Common myeloid progenitor, CD34-positive (primary cell): ENCODE measurements at regions not wholly inside any gene's neighbourhood (a gene's known extent, or its start where the extent isn't known, plus 50 kb on each side); places are given as distances from the start of the nearest gene placed in this dataset.
A peak's percentile ranks its signal among the peaks of the same experiment; 100 is the strongest.

Experiments used
- CTCF ChIA-PET: fragments of 350-600 bp; sonication (Branson Sonifier 250); formaldehyde crosslinking; loops from one replicate; lab custom pipeline; 2021; ENCODE audit warnings: antibody characterized with exemption; lab: Charles Lee
- POLR2A ChIA-PET: fragments of 350-600 bp; sonication (Branson Sonifier 250); formaldehyde crosslinking; loops from one replicate; lab custom pipeline; 2021; ENCODE audit warnings: antibody characterized with exemption; lab: Charles Lee
- DNase-seq, 3 donors: peaks; one replicate each; pipeline versions ENCODE4 v3.0.0 to v3.0.0-alpha.2; 2013
- H3K27ac ChIP-seq, 2 experiments: 1 replicate in 1 of 2; 2 replicates in 1 of 2; pipeline ENCODE4 v1.7.0; 2013; ENCODE audit warnings: inconsistent platforms in 2 of 2, low read length in 2 of 2, mild to moderate bottlenecking in 2 of 2, low read depth in 1 of 2, moderate library complexity in 1 of 2; ENCODE audit not compliant: severe bottlenecking in 2 of 2, insufficient read depth in 1 of 2, poor library complexity in 1 of 2
- H3K27me3 ChIP-seq, 5 experiments: replicated peaks in 2 of 5; 1 replicate in 3 of 5; 2 replicates in 2 of 5; pipeline versions ENCODE4 v1.6.1 to v1.7.0; 2013; ENCODE audit warnings: low read length in 4 of 5, mild to moderate bottlenecking in 2 of 5, moderate library complexity in 2 of 5, inconsistent platforms in 1 of 5; ENCODE audit not compliant: insufficient read depth in 5 of 5, control insufficient read depth in 4 of 5
- H3K36me3 ChIP-seq, 4 experiments: 1 replicate in 2 of 4; 2 replicates in 2 of 4; pipeline versions ENCODE4 v1.6.1 to v1.7.0; 2013; ENCODE audit warnings: low read length in 3 of 4, control low read depth in 1 of 4, mild to moderate bottlenecking in 1 of 4; ENCODE audit not compliant: control insufficient read depth in 4 of 4, insufficient read depth in 4 of 4
- H3K4me1 ChIP-seq, 4 experiments: 1 replicate in 3 of 4; 2 replicates in 1 of 4; pipeline versions ENCODE4 v1.6.1 to v1.7.1; 2013; ENCODE audit warnings: low read length in 3 of 4, mild to moderate bottlenecking in 3 of 4, control low read depth in 1 of 4, inconsistent platforms in 1 of 4, moderate library complexity in 1 of 4; ENCODE audit not compliant: control insufficient read depth in 4 of 4, insufficient read depth in 4 of 4; ENCODE audit errors: control extremely low read depth in 1 of 4
- H3K4me3 ChIP-seq, 7 experiments: 1 replicate in 4 of 7; 2 replicates in 3 of 7; pipeline versions ENCODE4 v1.5.1 to v1.7.0; 2013; ENCODE audit warnings: mild to moderate bottlenecking in 7 of 7, low read length in 6 of 7, moderate library complexity in 6 of 7, inconsistent platforms in 2 of 7, low read depth in 2 of 7, control low read depth in 1 of 7; ENCODE audit not compliant: insufficient read depth in 4 of 7, control insufficient read depth in 1 of 7; ENCODE audit errors: extremely low read depth in 1 of 7
- H3K9me3 ChIP-seq, 5 experiments: 1 replicate in 4 of 5; 2 replicates in 1 of 5; pipeline versions ENCODE4 v1.6.1 to v1.7.1; 2013; ENCODE audit warnings: low read length in 4 of 5, mild to moderate bottlenecking in 2 of 5, inconsistent platforms in 1 of 5, low read depth in 1 of 5, moderate library complexity in 1 of 5; ENCODE audit not compliant: control insufficient read depth in 4 of 5, insufficient read depth in 2 of 5; ENCODE audit errors: control extremely low read depth in 1 of 5
- WGBS: methylation state at CpG from one replicate; pipeline ENCODE4 v1.1.5; 2013; ENCODE audit not compliant: insufficient coverage; 5-methylcytosine and 5-hydroxymethylcytosine counted together

DNA sequence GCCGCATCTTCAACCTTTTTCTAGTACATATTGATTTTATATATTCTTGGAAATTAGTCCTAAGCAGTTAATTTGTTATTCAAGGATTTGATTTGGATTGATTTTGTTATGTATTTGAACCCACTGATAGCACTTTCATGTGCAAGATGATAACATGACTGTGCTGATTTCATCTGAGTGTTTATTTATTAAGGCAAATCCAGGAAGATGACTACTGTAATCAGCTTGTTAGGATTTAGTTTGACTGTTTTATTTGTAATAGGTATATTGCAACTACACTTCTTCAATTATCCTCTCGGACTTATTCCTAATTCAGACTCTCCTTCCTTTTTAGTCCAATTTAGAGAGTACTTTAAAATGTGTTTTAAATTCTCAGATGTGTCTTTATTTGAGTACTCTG lies 75.1 kb upstream of the PRKG1 start:
- ChIA-PET POLR2A (no interaction called here), CTCF (interaction anchor here (1.4 kb wide), 1 partner anchor 962 kb away, joined by 3 read pairs; no protein-coding TSS in a partner anchor)
- Histone ChIP-seq H3K4me1 (no peaks in the 10 kb centered on the region), H3K36me3 (no peaks in the 10 kb centered on the region), H3K4me3 (no peak overlapping the region), H3K27ac (no peak overlapping the region), H3K9me3 (no peaks in the 10 kb centered on the region), H3K27me3 (peaks cover 0 to 6% (median 5%) of the 10 kb centered on the region in 5 experiments)
- WGBS: no CpG with 5 or more reads among the region's 2 CpGs
- no peak for DNase-seq

DNA sequence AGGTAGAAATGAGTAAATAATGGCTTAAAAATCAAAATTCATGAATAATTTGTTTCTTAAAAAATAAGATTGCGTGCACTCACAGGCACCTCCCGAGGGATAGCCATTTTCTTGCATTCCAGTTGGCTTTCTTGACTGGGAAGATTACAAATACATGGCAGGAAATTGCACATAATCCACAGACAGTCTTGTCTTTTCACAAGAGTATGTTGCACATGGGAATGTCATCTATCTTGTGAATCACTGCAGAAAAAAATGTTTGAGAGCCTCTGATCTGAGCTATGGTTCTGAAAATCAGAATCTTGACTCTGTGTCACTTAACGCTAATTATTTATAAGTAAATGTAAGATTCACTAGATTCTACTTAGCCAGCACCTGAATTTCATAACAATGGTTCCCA lies 74.1 kb upstream of the PRKG1 start:
- Histone ChIP-seq H3K4me3 (no peak overlapping the region), H3K9me3 (no peaks in the 10 kb centered on the region), H3K36me3 (no peaks in the 10 kb centered on the region), H3K27me3 (peaks cover 0 to 4% (median 2%) of the 10 kb centered on the region in 5 experiments), H3K27ac (no peak overlapping the region), H3K4me1 (no peaks in the 10 kb centered on the region)
- CTCF ChIA-PET: interaction anchor here (0.6 to 1.4 kb wide), 2 partner anchors 685 to 961 kb away, joined by 3 read pairs; no protein-coding TSS in a partner anchor
- DNase-seq: no peak
- POLR2A ChIA-PET: no interaction called here
- 100% methylated on average over 2 of the region's 3 CpGs for WGBS

DNA sequence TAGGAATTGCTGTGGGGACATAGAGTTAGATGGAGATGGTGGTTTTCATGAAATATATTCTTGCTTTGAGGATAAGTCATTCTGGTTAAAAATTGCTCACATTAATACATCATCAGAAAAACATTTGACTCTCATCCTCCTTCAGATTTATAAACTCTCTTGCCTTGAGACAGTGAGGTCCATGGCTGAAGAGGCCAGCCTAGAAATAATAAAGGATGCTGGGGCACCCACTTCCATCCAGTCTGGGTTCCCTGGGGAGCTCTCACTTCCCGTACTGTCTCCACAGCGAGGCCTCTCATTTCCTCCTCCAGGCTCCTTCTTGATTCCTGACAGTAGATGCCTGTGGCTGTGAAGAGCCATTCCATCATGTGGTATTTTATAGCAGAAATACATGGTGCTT lies 73.3 kb upstream of the PRKG1 start:
- Histone ChIP-seq H3K4me1 (no peaks in the 10 kb centered on the region), H3K4me3 (no peak overlapping the region), H3K27ac (no peak overlapping the region), H3K27me3 (peaks cover 0 to 4% (median 2%) of the 10 kb centered on the region in 5 experiments), H3K36me3 (no peaks in the 10 kb centered on the region), H3K9me3 (no peaks in the 10 kb centered on the region)
- ChIA-PET POLR2A (no interaction called here), CTCF (interaction anchor here (1.3 kb wide), 1 partner anchor 10 kb away, joined by 3 read pairs; no protein-coding TSS in a partner anchor)
- WGBS: no CpG with 5 or more reads among the region's 2 CpGs
- no peak for DNase-seq

DNA sequence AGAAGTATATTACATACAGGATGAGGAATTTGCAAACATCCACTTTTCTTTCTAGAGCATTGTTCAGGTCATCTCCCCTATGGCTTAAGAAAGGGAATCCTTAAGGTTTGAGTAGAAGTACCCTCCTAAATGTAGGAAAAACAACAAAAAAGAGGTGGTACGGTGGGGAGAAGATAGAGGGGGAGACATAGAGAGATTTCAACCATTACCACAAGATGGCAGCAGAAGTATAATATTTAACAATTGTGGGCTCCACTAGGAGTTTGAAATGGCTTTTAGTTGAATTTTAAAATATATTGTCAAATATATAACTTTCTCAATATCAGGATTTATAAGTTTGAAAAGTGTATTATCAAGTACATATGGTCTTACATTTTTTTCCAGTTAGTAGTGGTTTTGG lies 72.7 kb upstream of the PRKG1 start:
- CTCF ChIA-PET: interaction anchor here (1.3 kb wide), 1 partner anchor 11 kb away, joined by 3 read pairs; no protein-coding TSS in a partner anchor
- WGBS: no CpG with 5 or more reads among the region's 1 CpG

DNA sequence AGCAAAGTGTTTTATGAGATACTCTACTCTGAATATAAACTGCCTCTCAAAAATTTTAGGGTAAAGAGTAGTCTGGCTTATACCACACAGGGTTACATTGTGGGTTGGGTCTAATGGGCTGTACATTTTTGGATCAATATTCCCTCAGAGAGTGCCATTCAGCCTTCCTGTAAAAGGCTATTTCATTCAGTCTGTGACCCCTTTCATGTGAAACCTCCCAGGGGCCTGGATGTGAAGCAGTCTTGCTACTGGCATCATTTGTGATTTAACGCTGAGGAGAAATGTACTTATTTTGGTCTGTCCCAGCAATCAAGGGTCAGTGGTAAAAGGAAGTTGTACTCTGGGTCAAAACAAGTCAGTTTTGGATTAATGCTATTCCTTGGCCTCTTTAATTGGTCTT lies 71.8 kb upstream of the PRKG1 start:
- Histone ChIP-seq H3K4me1 (no peaks in the 10 kb centered on the region), H3K36me3 (no peaks in the 10 kb centered on the region), H3K4me3 (no peak overlapping the region), H3K9me3 (no peaks in the 10 kb centered on the region), H3K27me3 (peaks cover 0 to 4% (median 0%) of the 10 kb centered on the region in 5 experiments), H3K27ac (no peak overlapping the region)
- ChIA-PET POLR2A (no interaction called here), CTCF (no interaction called here)
- DNase-seq: no peak
- WGBS: 100% methylated on average over 1 of the region's 1 CpG

More for the DNA sequence above, 72.7 kb upstream of the PRKG1 start:
- no peaks in the 10 kb centered on the region for H3K36me3 ChIP-seq
- H3K27me3 ChIP-seq: peaks cover 0 to 4% (median under 1%) of the 10 kb centered on the region in 5 experiments
- no peaks in the 10 kb centered on the region for H3K4me1 ChIP-seq
- H3K4me3 ChIP-seq: no peak overlapping the region
- H3K27ac ChIP-seq: no peak overlapping the region
- peak in 2 of 3 donors; percentile 32 to 53 for DNase-seq
- no peaks in the 10 kb centered on the region for H3K9me3 ChIP-seq
- POLR2A ChIA-PET: no interaction called here

DNA sequence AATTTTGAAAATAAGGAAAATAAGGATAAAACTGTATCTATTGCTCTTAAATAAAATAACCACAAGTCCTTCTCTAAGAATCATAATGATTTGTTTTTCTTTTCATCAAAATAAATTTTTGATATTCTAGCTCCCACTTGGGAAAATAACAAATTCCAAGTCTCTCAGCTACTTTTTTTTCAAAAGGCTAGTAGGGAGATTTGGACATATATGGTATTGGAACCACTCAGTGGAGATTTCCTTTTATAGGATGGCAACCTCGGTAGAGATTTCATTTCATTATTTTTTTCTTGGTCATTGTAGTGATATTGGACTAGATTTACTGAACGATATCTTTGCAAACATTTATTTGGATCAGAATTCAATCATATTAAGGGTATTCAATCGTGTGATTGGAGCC lies 69.5 kb upstream of the PRKG1 start:
- H3K4me1 ChIP-seq: no peaks in the 10 kb centered on the region
- no peaks in the 10 kb centered on the region for H3K9me3 ChIP-seq
- 83% methylated on average over 1 of the region's 3 CpGs for WGBS
- no peak overlapping the region for H3K4me3 ChIP-seq
- H3K36me3 ChIP-seq: no peaks in the 10 kb centered on the region
- no peak for DNase-seq
- H3K27me3 ChIP-seq: peaks cover 0 to 4% (median 2%) of the 10 kb centered on the region in 5 experiments
- POLR2A ChIA-PET: no interaction called here
- H3K27ac ChIP-seq: no peak overlapping the region
- CTCF ChIA-PET: interaction anchor here (1.0 to 1.3 kb wide), 2 partner anchors 9 to 1212 kb away, joined by 3 read pairs; no protein-coding TSS in a partner anchor

DNA sequence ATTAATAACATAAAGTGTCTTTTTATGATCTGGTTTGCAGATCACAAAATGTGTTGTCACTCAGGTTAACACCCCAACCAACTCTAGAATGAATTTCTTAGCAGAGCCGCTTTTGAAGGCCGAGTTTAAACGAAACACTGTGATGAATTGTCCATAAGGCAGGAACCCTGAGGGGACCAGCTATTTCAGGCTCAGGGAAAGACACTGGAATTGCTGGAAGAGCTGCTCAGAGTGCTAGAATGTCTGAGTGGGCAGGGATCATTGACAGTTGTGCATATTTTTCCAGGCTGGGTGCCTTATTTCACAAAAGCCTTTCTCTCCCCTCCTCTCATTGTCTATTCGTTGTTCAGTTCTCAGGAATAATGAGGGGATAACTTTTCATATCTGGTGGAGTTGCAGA lies 68.7 kb upstream of the PRKG1 start:
- H3K4me3 ChIP-seq: no peak overlapping the region
- peaks cover 0 to 4% (median 2%) of the 10 kb centered on the region in 5 experiments for H3K27me3 ChIP-seq
- DNase-seq: no peak
- no peaks in the 10 kb centered on the region for H3K9me3 ChIP-seq
- ChIA-PET CTCF (interaction anchor here (1.0 to 1.8 kb wide), 4 partner anchors 10 to 1211 kb away, joined by 3 to 7 read pairs (median 4); no protein-coding TSS in a partner anchor), POLR2A (no interaction called here)
- no peaks in the 10 kb centered on the region for H3K36me3 ChIP-seq
- no peak overlapping the region for H3K27ac ChIP-seq
- H3K4me1 ChIP-seq: no peaks in the 10 kb centered on the region
- 88% methylated on average over 3 of the region's 4 CpGs for WGBS
